ENCODE measurements at regions not wholly inside any gene's neighbourhood (a gene's known extent, or its start where the extent isn't known, plus 50 kb on each side); places are given as distances from the start of the nearest gene placed in this dataset.
"Not testable (repeated sequence)": the region's sequence is repeated elsewhere in the genome, so short reads cannot be mapped to it uniquely, and the experiment has no call there.

DNA sequence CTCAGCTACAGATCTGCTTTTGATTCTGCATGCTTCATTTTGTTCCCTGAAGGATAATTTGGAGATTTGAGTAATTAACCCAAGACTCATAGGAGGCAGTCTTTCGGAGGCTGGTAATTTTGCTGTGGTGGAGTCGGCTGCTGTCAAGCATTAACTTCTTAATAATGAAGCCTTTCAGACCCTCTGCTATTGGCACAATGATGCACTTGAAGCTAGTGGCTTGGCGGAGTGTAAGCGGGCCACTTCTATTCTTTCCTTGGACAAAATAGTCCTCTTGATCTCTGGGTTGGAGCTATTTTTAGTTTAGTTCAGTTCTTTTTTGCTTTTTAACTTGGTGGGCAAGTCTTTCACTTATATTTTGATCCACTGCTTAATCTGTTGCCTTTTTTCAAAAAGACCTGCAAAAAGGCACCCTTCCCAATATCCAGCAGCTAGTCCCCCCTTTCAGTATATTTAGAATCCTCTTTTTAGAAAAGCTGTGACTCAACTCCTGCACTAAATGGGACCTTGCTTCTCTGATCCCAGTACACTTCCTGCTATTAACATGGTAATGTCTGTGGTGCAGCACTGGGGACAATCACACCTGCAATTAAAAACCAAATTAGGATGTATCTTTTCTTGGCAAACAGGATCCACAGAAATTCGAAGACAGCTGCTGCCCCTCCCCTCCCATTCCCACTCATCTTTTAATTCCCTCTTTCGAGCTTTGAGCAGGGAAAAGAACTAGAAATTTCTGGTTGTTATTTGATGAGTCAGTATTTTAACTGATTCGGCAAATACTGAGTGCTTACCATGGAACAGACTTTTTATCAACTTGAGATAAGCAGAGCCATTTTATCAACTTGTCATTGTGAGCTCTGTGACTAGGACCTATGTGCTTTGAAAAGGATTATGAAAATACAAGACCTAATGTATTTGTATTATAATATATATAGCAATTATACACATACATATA, 169.4 kb upstream of the ANKRD55 start:
- TF ChIP-seq, protein P1, sequence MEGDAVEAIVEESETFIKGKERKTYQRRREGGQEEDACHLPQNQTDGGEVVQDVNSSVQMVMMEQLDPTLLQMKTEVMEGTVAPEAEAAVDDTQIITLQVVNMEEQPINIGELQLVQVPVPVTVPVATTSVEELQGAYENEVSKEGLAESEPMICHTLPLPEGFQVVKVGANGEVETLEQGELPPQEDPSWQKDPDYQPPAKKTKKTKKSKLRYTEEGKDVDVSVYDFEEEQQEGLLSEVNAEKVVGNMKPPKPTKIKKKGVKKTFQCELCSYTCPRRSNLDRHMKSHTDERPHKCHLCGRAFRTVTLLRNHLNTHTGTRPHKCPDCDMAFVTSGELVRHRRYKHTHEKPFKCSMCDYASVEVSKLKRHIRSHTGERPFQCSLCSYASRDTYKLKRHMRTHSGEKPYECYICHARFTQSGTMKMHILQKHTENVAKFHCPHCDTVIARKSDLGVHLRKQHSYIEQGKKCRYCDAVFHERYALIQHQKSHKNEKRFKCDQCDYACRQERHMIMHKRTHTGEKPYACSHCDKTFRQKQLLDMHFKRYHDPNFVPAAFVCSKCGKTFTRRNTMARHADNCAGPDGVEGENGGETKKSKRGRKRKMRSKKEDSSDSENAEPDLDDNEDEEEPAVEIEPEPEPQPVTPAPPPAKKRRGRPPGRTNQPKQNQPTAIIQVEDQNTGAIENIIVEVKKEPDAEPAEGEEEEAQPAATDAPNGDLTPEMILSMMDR (IDR thresholded peaks at IDR 0.05) = no peak
- no peak for DNase-seq (ENCODE audit: low spot score)
- H3K4me3 ChIP-seq = no peak overlapping the region

DNA sequence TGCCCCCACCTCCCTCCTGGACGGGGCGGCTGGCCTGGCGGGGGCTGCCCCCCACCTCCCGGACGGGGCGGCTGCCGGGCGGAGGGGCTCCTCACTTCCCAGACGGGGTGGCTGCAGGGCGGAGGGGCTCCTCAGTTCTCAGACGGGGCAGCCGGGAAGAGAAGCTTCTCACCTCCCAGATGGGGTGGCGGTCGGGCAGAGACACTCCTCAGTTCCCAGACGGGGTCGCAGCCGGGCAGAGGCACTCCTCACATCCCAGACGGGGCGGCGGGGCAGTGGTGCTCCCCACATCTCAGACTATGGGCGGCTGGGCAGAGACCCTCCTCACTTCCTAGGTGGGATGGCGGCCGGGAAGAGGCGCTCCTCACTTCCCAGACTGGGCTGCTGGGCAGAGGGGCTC, 164.7 kb upstream of the ANKRD55 start:
- not testable (repeated sequence) for H3K36me3 ChIP-seq; DNase-seq (ENCODE audit: low spot score); H3K4me3 ChIP-seq; H3K4me1 ChIP-seq; H3K27me3 ChIP-seq; H3K27ac ChIP-seq
- peaks cover 0 to 33% of the 10 kb centered on the region in 2 donors for H3K9me3 ChIP-seq

More for the DNA sequence above, 169.4 kb upstream of the ANKRD55 start:
- no peaks in the 10 kb centered on the region for H3K27me3 ChIP-seq
- H3K9me3 ChIP-seq = no peaks in the 10 kb centered on the region
- H3K27ac ChIP-seq = no peak overlapping the region
- no peaks in the 10 kb centered on the region for H3K36me3 ChIP-seq
- H3K4me1 ChIP-seq = peaks cover 0 to 7% of the 10 kb centered on the region in 2 donors

DNA sequence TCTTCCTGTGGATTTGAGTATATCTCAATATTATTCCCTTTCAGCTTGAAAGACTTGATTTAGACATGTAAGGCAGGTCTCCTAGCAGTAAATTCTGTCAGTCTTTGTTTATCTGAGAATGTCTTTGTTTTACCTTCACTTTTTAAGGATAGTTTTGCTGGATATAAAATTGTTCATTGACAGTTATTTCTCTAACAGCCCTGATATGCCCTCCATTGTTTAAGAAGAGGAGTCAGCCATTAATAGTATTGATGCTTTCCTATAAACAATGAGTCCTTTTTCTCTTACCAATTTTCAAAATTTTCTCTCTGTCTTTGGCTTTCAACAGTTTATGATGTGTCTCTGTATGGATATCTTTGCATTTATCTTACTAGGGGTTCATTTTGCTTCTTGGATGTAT, 163.5 kb upstream of the ANKRD55 start:
- H3K9me3 ChIP-seq = peaks cover 0 to 34% of the 10 kb centered on the region in 2 donors
- TF ChIP-seq, protein P1 (IDR thresholded peaks at IDR 0.05) = no peak

DNA sequence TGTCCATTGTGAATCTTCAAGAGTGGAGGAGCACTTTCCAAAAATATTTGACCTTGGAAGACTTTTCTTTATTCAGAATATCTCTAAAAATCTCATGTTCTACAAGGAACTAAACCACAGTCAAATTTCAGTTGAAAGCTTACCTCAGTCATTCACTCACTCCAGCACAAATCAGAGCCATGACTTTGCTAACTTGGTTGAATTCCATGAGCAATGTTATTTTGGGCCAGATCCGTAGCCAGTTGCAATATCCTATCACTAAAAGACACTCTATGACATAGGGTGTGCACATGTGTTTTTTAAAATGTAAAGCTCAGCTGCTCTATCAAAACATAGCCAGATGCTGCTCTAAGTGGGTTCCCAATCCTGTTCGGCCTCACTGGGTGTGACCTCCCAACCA, 156.1 kb upstream of the ANKRD55 start:
- H3K27ac ChIP-seq = no peak overlapping the region
- no peak overlapping the region for H3K4me3 ChIP-seq
- H3K4me1 ChIP-seq = no peaks in the 10 kb centered on the region
- no peaks in the 10 kb centered on the region for H3K27me3 ChIP-seq
- no peaks in the 10 kb centered on the region for H3K36me3 ChIP-seq
- no peak for DNase-seq (ENCODE audit: low spot score)
- peaks cover 0 to 12% of the 10 kb centered on the region in 2 donors for H3K9me3 ChIP-seq
- TF ChIP-seq, protein P1 (IDR thresholded peaks at IDR 0.05) = no peak

More for the DNA sequence above, 163.5 kb upstream of the ANKRD55 start:
- H3K4me3 ChIP-seq = no peak overlapping the region
- no peaks in the 10 kb centered on the region for H3K36me3 ChIP-seq
- no peak overlapping the region for H3K27ac ChIP-seq
- H3K4me1 ChIP-seq = no peaks in the 10 kb centered on the region
- no peaks in the 10 kb centered on the region for H3K27me3 ChIP-seq
- no peak for DNase-seq (ENCODE audit: low spot score)

DNA sequence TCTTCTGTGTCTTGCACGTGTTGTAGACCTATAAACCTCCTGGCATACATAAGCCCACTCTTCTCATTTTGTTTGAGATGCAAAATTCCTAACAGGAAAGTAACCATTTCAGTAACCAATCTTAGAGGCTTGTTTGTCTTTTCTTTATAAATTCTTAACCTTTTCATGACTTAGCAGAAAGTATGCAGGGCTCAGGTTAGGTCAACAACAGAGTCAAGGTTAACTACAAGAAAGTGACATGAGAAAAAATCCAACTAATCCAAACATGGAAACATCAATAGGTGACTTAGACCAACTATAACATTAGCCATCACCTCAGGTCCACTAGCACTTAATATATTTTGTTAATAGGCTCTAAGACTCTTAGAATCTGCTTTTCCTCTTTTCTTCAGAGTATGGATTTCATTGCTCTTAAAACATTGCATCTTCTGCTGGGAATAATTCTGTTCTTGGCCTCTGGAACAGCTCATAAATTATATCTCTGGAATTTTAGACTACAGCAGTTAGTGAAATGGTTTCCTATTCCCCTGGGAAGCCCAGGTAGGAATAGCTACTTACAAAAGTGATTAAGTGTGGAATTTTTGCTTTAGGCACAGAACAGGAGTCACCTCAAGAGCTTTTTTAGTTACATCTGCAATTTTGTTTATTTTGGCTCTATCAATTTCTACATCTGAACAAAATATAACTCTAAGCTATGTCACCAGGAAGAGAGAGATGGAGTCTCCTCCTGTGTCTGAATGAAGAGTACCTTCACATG, 155.3 kb upstream of the ANKRD55 start:
- Histone ChIP-seq H3K27me3 (no peaks in the 10 kb centered on the region), H3K9me3 (peaks cover 0 to 10% of the 10 kb centered on the region in 2 donors), H3K27ac (no peak overlapping the region), H3K4me1 (no peaks in the 10 kb centered on the region), H3K4me3 (no peak overlapping the region), H3K36me3 (no peaks in the 10 kb centered on the region)
- no peak for DNase-seq (ENCODE audit: low spot score)
- TF ChIP-seq, protein P1 (IDR thresholded peaks at IDR 0.05) = no peak

DNA sequence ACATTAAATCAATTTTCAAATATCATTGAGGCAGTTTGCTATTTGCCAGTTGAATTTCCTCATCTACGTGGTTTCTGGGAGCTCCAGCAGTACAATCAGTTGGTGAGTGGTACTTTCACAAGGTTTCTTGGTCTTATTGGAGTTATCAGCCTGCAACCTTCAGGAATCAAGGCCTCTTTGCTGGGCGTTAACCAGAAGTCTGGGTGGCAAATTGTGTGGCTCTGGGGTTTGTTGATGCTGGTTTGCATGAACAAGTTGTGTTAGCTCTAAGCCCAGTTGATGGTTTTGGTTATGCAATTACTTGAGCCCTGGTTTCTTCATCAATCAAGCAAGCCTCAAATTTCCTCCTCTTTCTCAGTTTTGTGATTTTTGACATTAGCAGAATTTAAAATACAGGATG, 152.9 kb upstream of the ANKRD55 start:
- H3K4me3 ChIP-seq = no peak overlapping the region
- H3K36me3 ChIP-seq = no peaks in the 10 kb centered on the region
- H3K4me1 ChIP-seq = no peaks in the 10 kb centered on the region
- TF ChIP-seq, protein P1 (IDR thresholded peaks at IDR 0.05) = no peak
- no peaks in the 10 kb centered on the region for H3K27me3 ChIP-seq
- H3K9me3 ChIP-seq = no peaks in the 10 kb centered on the region
- no peak for DNase-seq (ENCODE audit: low spot score)
- H3K27ac ChIP-seq = no peak overlapping the region

Data from right atrium auricular region (tissue), 2 donors.